Glutamatergic neuron (in vitro differentiated cells): ENCODE measurements at regions not wholly inside any gene's neighbourhood (a gene's known extent, or its start where the extent isn't known, plus 50 kb on each side); places are given as distances from the start of the nearest gene placed in this dataset.

ENCODE experiments used
- DNase-seq: peaks from one replicate; pipeline ENCODE4 v3.0.0; 2022
- H3K27ac Mint-ChIP-seq: one replicate; pipeline ENCODE4 v1.8.0; 2020; ENCODE audit warnings: mild to moderate bottlenecking, mixed read lengths, inconsistent platforms; ENCODE audit not compliant: unreplicated experiment
- H3K27me3 Mint-ChIP-seq: one replicate; pipeline ENCODE4 v1.8.0; 2020; ENCODE audit warnings: mild to moderate bottlenecking, moderate library complexity, mixed read lengths, inconsistent platforms; ENCODE audit not compliant: unreplicated experiment
- H3K36me3 Mint-ChIP-seq: one replicate; pipeline ENCODE4 v1.8.0; 2020; ENCODE audit warnings: mild to moderate bottlenecking, mixed read lengths, inconsistent platforms; ENCODE audit not compliant: unreplicated experiment
- H3K4me1 Mint-ChIP-seq: one replicate; pipeline ENCODE4 v1.8.0; 2020; ENCODE audit warnings: mild to moderate bottlenecking, low read depth, mixed read lengths, inconsistent platforms; ENCODE audit not compliant: unreplicated experiment
- H3K4me3 Mint-ChIP-seq: one replicate; pipeline ENCODE4 v1.8.0; 2020; ENCODE audit warnings: mild to moderate bottlenecking, mixed read lengths, inconsistent platforms; ENCODE audit not compliant: unreplicated experiment
- H3K9me3 Mint-ChIP-seq: one replicate; pipeline ENCODE4 v1.8.0; 2020; ENCODE audit warnings: mild to moderate bottlenecking, moderate library complexity, mixed read lengths, inconsistent platforms; ENCODE audit not compliant: unreplicated experiment
- TF ChIP-seq, protein P1 (sequence below): fragments of 200-600 bp; sonication (generic); IDR thresholded peaks from one replicate; pipeline ENCODE4 v1.5.0; 2021; ENCODE audit not compliant: partially characterized antibody, unreplicated experiment

GRCh38 chr10:3465406-3465891 lies 292.9 kb upstream of the PITRM1 start:
- peaks cover 16% of the 10 kb centered on the region for H3K4me1 Mint-ChIP-seq

DNA sequence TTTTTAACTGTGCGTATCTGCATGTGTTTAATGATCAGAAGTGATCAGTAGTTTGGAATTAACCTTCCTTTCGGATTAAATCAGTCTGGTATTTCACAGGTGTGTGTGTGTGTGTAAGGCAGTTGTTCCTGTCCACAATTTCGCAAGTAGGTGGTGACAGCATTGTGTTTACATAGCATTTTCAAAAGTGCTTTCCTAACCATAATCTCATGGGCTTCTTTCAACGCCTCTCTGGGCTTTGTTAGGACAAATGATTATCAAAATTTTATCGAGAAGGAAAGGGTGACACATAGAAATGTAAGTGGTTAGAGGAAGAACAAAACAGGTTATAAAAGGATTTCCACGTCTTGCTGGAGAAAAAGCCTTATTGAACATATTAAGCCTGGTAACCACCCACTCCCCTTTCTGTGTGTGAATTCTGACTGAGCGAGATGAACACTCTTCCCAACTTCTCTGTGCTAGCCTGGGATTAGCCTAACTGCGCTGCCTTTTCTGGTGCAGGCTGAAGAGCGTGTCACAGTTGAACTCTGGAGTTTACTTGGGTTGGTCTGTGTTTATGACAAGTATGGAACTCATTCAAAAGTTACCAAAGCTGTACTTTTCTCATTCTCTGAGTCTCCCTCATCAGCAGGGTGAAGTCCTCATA lies 292.3 kb upstream of the PITRM1 start:
- Mint-ChIP-seq H3K4me1 (peaks cover 16% of the 10 kb centered on the region), H3K36me3 (no peaks in the 10 kb centered on the region), H3K27me3 (no peaks in the 10 kb centered on the region), H3K9me3 (peaks cover 6% of the 10 kb centered on the region), H3K27ac (no peak overlapping the region), H3K4me3 (no peak overlapping the region)
- no peak for DNase-seq
- TF ChIP-seq, protein P1, sequence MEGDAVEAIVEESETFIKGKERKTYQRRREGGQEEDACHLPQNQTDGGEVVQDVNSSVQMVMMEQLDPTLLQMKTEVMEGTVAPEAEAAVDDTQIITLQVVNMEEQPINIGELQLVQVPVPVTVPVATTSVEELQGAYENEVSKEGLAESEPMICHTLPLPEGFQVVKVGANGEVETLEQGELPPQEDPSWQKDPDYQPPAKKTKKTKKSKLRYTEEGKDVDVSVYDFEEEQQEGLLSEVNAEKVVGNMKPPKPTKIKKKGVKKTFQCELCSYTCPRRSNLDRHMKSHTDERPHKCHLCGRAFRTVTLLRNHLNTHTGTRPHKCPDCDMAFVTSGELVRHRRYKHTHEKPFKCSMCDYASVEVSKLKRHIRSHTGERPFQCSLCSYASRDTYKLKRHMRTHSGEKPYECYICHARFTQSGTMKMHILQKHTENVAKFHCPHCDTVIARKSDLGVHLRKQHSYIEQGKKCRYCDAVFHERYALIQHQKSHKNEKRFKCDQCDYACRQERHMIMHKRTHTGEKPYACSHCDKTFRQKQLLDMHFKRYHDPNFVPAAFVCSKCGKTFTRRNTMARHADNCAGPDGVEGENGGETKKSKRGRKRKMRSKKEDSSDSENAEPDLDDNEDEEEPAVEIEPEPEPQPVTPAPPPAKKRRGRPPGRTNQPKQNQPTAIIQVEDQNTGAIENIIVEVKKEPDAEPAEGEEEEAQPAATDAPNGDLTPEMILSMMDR = no peak

More at GRCh38 chr10:3465406-3465891, 292.9 kb upstream of the PITRM1 start:
- Mint-ChIP-seq H3K4me3 (no peak overlapping the region), H3K27me3 (no peaks in the 10 kb centered on the region), H3K27ac (no peak overlapping the region), H3K9me3 (peaks cover 6% of the 10 kb centered on the region), H3K36me3 (no peaks in the 10 kb centered on the region)
- DNase-seq = no peak
- TF ChIP-seq, protein P1 = no peak

GRCh38 chr10:3460420-3461128 lies 288.0 kb upstream of the PITRM1 start:
- no peak overlapping the region for H3K27ac Mint-ChIP-seq
- no peaks in the 10 kb centered on the region for H3K4me1 Mint-ChIP-seq
- H3K9me3 Mint-ChIP-seq = peaks cover 15% of the 10 kb centered on the region
- TF ChIP-seq, protein P1 = no peak
- H3K36me3 Mint-ChIP-seq = peaks cover 13% of the 10 kb centered on the region
- no peak for DNase-seq
- H3K4me3 Mint-ChIP-seq = no peak overlapping the region
- H3K27me3 Mint-ChIP-seq = peaks cover 10% of the 10 kb centered on the region

DNA sequence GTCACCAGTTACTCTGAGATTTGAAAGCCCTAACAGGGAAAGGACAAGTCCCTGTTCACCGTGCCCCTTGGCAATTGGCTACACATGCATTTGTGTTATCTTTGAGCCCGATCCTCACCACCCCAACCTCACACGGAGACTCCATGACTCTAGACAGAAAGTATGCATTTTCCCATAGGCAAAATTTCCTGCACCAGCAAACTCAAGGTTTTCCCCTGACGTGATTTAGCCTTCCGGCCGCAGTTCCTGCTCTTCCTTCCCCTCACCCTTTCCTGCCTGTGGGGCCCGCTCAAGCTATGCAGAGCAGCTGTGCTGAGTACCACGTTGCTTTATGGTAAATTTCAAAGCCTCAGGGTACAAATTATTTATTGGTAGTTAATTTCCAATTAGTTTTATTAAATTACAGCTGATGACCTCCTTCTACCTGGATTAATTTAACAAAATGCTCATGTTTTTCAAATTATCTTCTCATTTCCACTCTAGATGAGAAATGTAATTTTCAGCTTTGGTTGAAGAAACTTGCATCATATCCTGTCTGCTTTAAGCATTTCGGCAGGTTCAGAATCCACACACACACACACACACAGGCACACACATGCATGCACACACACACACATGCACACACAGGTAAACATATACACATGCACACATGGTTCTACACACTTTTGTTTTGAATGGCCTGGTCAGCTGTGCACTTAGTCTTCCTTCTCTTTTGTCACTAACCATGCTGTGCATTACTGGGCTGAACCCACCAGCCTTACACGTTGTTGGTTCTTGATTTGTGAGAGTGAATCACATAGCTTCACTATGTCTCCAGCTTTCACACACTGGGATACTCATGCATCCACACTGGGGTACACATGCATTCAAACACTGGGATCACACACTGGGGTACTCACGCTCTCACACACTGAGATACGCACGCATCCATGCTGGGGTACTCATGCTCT lies 283.1 kb upstream of the PITRM1 start:
- peaks cover 11% of the 10 kb centered on the region for H3K9me3 Mint-ChIP-seq
- H3K27me3 Mint-ChIP-seq = peaks cover 10% of the 10 kb centered on the region
- no peak overlapping the region for H3K4me3 Mint-ChIP-seq
- TF ChIP-seq, protein P1 = no peak
- no peak overlapping the region for H3K27ac Mint-ChIP-seq
- DNase-seq = no peak
- H3K4me1 Mint-ChIP-seq = peaks cover 5% of the 10 kb centered on the region
- peaks cover 13% of the 10 kb centered on the region for H3K36me3 Mint-ChIP-seq
